Neural progenitor cell (in vitro differentiated cells): ENCODE measurements at regions not wholly inside any gene's neighbourhood (a gene's known extent, or its start where the extent isn't known, plus 50 kb on each side); places are given as distances from the start of the nearest gene placed in this dataset.

Experiments used
- DNase-seq: peaks from one replicate; pipeline ENCODE4 v3.0.0-alpha.2; 2016; ENCODE audit warnings: low spot score
- H2AFZ ChIP-seq: fragments of 200-600 bp; sonication (generic); replicated peaks from 2 replicates; pipeline ENCODE4 v1.6.1; 2016; ENCODE audit warnings: antibody characterized with exemption
- H3F3A ChIP-seq: fragments of 200-600 bp; sonication (generic); 2 replicates; pipeline ENCODE4 v1.6.1; 2016; ENCODE audit warnings: antibody characterized with exemption, low read depth
- H3K27ac ChIP-seq: fragments of 200-600 bp; sonication (generic); 2 replicates; pipeline ENCODE4 v1.5.1; 2016; ENCODE audit warnings: mild to moderate bottlenecking
- H3K27me3 ChIP-seq: fragments of 200-600 bp; sonication (generic); 2 replicates; pipeline ENCODE4 v1.6.1; 2016; ENCODE audit warnings: mild to moderate bottlenecking, moderate library complexity
- H3K36me3 ChIP-seq: fragments of 200-600 bp; sonication (generic); 2 replicates; pipeline ENCODE4 v1.5.1; 2016
- H3K4me1 ChIP-seq: fragments of 200-600 bp; sonication (generic); 2 replicates; pipeline ENCODE4 v1.6.1; 2016; ENCODE audit warnings: mixed run types
- H3K4me2 ChIP-seq: fragments of 200-600 bp; sonication (generic); 2 replicates; pipeline ENCODE4 v1.6.1; 2016
- H3K4me3 ChIP-seq: fragments of 200-600 bp; sonication (generic); 2 replicates; pipeline ENCODE4 v1.5.1; 2016
- H3K79me2 ChIP-seq: fragments of 200-600 bp; sonication (generic); 2 replicates; pipeline ENCODE4 v1.6.1; 2016; ENCODE audit warnings: low read depth
- H3K9ac ChIP-seq: fragments of 200-600 bp; sonication (generic); 2 replicates; pipeline ENCODE4 v1.6.1; 2016
- H3K9me3 ChIP-seq: fragments of 200-600 bp; sonication (generic); 2 replicates; pipeline ENCODE4 v1.5.1; 2016; ENCODE audit warnings: low read depth
- H4K20me1 ChIP-seq: fragments of 200-600 bp; sonication (generic); 2 replicates; pipeline ENCODE4 v1.6.1; 2016; ENCODE audit warnings: low read depth
- H3K27ac Mint-ChIP-seq: 3 replicates; pipeline ENCODE4 v1.8.0; 2021; ENCODE audit warnings: mixed read lengths
- H3K27me3 Mint-ChIP-seq: 2 replicates; pipeline ENCODE4 v1.8.0; 2022; ENCODE audit warnings: low read depth, mild to moderate bottlenecking, inconsistent platforms, moderate library complexity, mixed read lengths; ENCODE audit not compliant: insufficient read depth
- H3K36me3 Mint-ChIP-seq: 3 replicates; pipeline ENCODE4 v1.8.0; 2021; ENCODE audit warnings: mixed read lengths
- H3K4me1 Mint-ChIP-seq: 3 replicates; pipeline ENCODE4 v1.8.0; 2021; ENCODE audit warnings: mixed read lengths
- H3K4me3 Mint-ChIP-seq: 3 replicates; pipeline ENCODE4 v1.8.0; 2021; ENCODE audit warnings: mild to moderate bottlenecking, moderate library complexity, mixed read lengths
- H3K9me3 Mint-ChIP-seq: 3 replicates; pipeline ENCODE4 v1.8.0; 2020; ENCODE audit warnings: mixed read lengths
- CTCF ChIP-seq: fragments of 200-600 bp; sonication (generic); IDR thresholded peaks from 2 replicates; pipeline ENCODE4 v1.5.1; 2017; ENCODE audit warnings: antibody characterized with exemption, mild to moderate bottlenecking
- EZH2 ChIP-seq: fragments of 200-600 bp; sonication (generic); IDR thresholded peaks from 2 replicates; pipeline ENCODE4 v1.6.1; 2017; ENCODE audit warnings: antibody characterized with exemption, mild to moderate bottlenecking, moderate library complexity
- EZH2phosphoT487 ChIP-seq: fragments of 200-600 bp; sonication (generic); IDR thresholded peaks from 2 replicates; pipeline ENCODE4 v1.6.1; 2017; ENCODE audit warnings: antibody characterized with exemption

DNA sequence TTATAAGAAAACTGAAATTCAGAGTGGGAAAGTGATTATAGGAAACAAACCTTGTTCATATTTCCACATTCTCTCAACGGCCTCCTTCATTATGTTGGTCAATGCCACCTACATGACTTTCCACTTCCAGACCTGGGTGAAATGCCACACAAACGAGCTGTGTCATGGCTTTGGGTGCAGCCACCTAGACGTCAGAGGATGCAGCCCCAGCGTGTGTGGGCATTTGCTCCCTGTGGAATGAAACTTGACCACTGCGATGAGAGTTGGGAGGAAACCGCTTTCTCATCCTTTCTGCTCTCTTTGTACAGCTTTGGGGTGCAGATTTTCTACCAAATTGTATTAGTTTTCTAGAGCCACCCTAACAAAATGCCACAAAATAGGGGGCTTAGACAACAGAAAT lies 291.0 kb downstream of the CYRIA start:
- Histone ChIP-seq H3K9me3 (peaks cover 11% of the 10 kb centered on the region), H3K9ac (no peak overlapping the region), H3K4me1 (no peaks in the 10 kb centered on the region), H4K20me1 (no peaks in the 10 kb centered on the region), H2AFZ (no peak overlapping the region), H3K27ac (no peak overlapping the region), H3K4me3 (no peak overlapping the region), H3K27me3 (no peaks in the 10 kb centered on the region), H3F3A (no peaks in the 10 kb centered on the region), H3K4me2 (no peak overlapping the region), H3K79me2 (no peaks in the 10 kb centered on the region), H3K36me3 (no peaks in the 10 kb centered on the region)
- Mint-ChIP-seq H3K27me3 (peaks cover 2% of the 10 kb centered on the region), H3K4me1 (no peaks in the 10 kb centered on the region), H3K9me3 (peaks cover 5% of the 10 kb centered on the region), H3K36me3 (no peaks in the 10 kb centered on the region), H3K27ac (no peak overlapping the region), H3K4me3 (no peak overlapping the region)
- no peak for TF ChIP-seq EZH2
- no peak for TF ChIP-seq EZH2phosphoT487
- no peak for TF ChIP-seq CTCF
- no peak for DNase-seq

DNA sequence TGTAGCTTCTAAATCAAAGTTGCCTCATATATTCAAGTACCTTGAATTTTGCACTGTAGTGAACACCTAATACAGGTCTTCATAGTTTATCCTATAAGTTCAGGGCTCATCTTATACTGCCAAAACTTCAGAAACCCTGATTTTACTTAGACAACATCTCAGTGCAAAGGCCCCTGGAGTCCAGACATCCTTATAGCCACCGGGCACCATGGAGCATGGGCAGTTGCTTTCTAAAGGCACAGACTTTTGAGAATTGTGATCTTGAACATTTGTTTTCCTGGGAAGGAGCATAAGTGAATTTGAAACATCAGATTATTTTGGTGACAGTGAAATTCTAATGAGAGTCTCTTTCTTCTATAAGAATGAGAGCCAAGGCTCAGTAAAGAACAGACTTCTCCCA lies 292.3 kb downstream of the CYRIA start:
- H3K79me2 ChIP-seq = no peaks in the 10 kb centered on the region
- no peak overlapping the region for H3K9ac ChIP-seq
- no peak overlapping the region for H3K4me2 ChIP-seq
- H3K4me3 ChIP-seq = no peak overlapping the region
- H3K36me3 ChIP-seq = no peaks in the 10 kb centered on the region
- H3K4me1 Mint-ChIP-seq = no peaks in the 10 kb centered on the region
- peaks cover 2% of the 10 kb centered on the region for H3K27me3 Mint-ChIP-seq
- no peaks in the 10 kb centered on the region for H3K27me3 ChIP-seq
- no peak overlapping the region for H3K27ac ChIP-seq
- no peak overlapping the region for H2AFZ ChIP-seq
- H3K9me3 ChIP-seq = peaks cover 11% of the 10 kb centered on the region
- DNase-seq = no peak
- TF ChIP-seq EZH2phosphoT487 (no peak), EZH2 (no peak), CTCF (no peak)
- no peak overlapping the region for H3K4me3 Mint-ChIP-seq
- no peaks in the 10 kb centered on the region for H3K36me3 Mint-ChIP-seq
- no peak overlapping the region for H3K27ac Mint-ChIP-seq
- H4K20me1 ChIP-seq = no peaks in the 10 kb centered on the region
- no peaks in the 10 kb centered on the region for H3F3A ChIP-seq
- peaks cover 5% of the 10 kb centered on the region for H3K9me3 Mint-ChIP-seq
- no peaks in the 10 kb centered on the region for H3K4me1 ChIP-seq

GRCh38 chr2:16371751-16372150 lies 293.9 kb downstream of the CYRIA start:
- Histone ChIP-seq H3K9me3 (peaks cover 11% of the 10 kb centered on the region), H3K27ac (no peak overlapping the region), H3K4me2 (no peak overlapping the region), H3F3A (no peaks in the 10 kb centered on the region), H2AFZ (no peak overlapping the region), H3K36me3 (no peaks in the 10 kb centered on the region), H3K4me1 (peaks cover under 1% of the 10 kb centered on the region), H3K4me3 (no peak overlapping the region), H3K79me2 (no peaks in the 10 kb centered on the region), H3K27me3 (no peaks in the 10 kb centered on the region), H3K9ac (no peak overlapping the region), H4K20me1 (no peaks in the 10 kb centered on the region)
- H3K27me3 Mint-ChIP-seq = no peaks in the 10 kb centered on the region
- no peaks in the 10 kb centered on the region for H3K4me1 Mint-ChIP-seq
- H3K9me3 Mint-ChIP-seq = peaks cover 5% of the 10 kb centered on the region
- no peaks in the 10 kb centered on the region for H3K36me3 Mint-ChIP-seq
- H3K27ac Mint-ChIP-seq = no peak overlapping the region
- no peak for DNase-seq
- no peak overlapping the region for H3K4me3 Mint-ChIP-seq
- TF ChIP-seq CTCF (no peak), EZH2 (no peak), EZH2phosphoT487 (no peak)
